RWPE1 (cell line): ENCODE measurements at regions not wholly inside any gene's neighbourhood (a gene's known extent, or its start where the extent isn't known, plus 50 kb on each side); places are given as distances from the start of the nearest gene placed in this dataset.

Experiments used
- CTCF ChIA-PET: fragments of 350-600 bp; sonication (Branson Sonifier 250); formaldehyde crosslinking; extraction: SDS; loops from one replicate; lab custom pipeline; 2021; lab: Yijun Ruan, JAX
- POLR2A ChIA-PET: fragments of 400-600 bp; formaldehyde crosslinking; extraction: SDS; loops from one replicate; lab custom pipeline; 2020; ENCODE audit warnings: antibody characterized with exemption; ENCODE audit not compliant: low non-redundant PET; lab: Yijun Ruan, JAX
- DNase-seq: peaks from one replicate; pipeline ENCODE4 v3.0.0; 2012; ENCODE audit warnings: low spot score
- H3K27ac ChIP-seq: fragments of 450-650 bp; 2 replicates; pipeline ENCODE4 v1.5.1; 2017
- CTCF ChIP-seq: fragments of 450-650 bp; conservative IDR thresholded peaks from 2 replicates; pipeline ENCODE4 v1.5.1; 2017; ENCODE audit warnings: low read depth, mild to moderate bottlenecking

- no peak for TF ChIP-seq CTCF
- no peak for DNase-seq
- ChIA-PET POLR2A (no interaction called here), CTCF (interaction anchor here (1.0 kb wide), 1 partner anchor 804 kb away, joined by 7 read pairs; no protein-coding TSS in a partner anchor)
- H3K27ac ChIP-seq, result no peak overlapping the region
These were observed 313.4 kb downstream of the ETNK1 start for GRCh38 chr12:22938323-22938722.

GRCh38 chr12:22951206-22951605 is 326.2 kb downstream of the ETNK1 start:
- ChIA-PET POLR2A (no interaction called here), CTCF (no interaction called here)
- no peak for DNase-seq
- TF ChIP-seq CTCF, result no peak
- no peak overlapping the region for H3K27ac ChIP-seq

- no peak overlapping the region for H3K27ac ChIP-seq
- TF ChIP-seq CTCF, result no peak
- no peak for DNase-seq
- CTCF ChIA-PET, result interaction anchor here (0.7 kb wide), 1 partner anchor 809 kb away, joined by 3 read pairs; no protein-coding TSS in a partner anchor
- POLR2A ChIA-PET, result no interaction called here
These were observed 331.7 kb downstream of the ETNK1 start for GRCh38 chr12:22956690-22957089.

GRCh38 chr12:22967171-22967570 is 342.2 kb downstream of the ETNK1 start:
- ChIA-PET CTCF (no interaction called here), POLR2A (no interaction called here)
- no peak for DNase-seq
- TF ChIP-seq CTCF, result no peak
- no peak overlapping the region for H3K27ac ChIP-seq

- no peak for TF ChIP-seq CTCF
- DNase-seq, result no peak
- no peak overlapping the region for H3K27ac ChIP-seq
- POLR2A ChIA-PET, result no interaction called here
- CTCF ChIA-PET, result no interaction called here
These were observed 344.6 kb downstream of the ETNK1 start for GRCh38 chr12:22969521-22969920.

- ChIA-PET POLR2A (no interaction called here), CTCF (no interaction called here)
- no peak overlapping the region for H3K27ac ChIP-seq
- DNase-seq, result no peak
- no peak for TF ChIP-seq CTCF
These were observed 346.3 kb downstream of the ETNK1 start for GRCh38 chr12:22971247-22971646.
